GM12864 (cell line): ENCODE measurements at regions not wholly inside any gene's neighbourhood (a gene's known extent, or its start where the extent isn't known, plus 50 kb on each side); places are given as distances from the start of the nearest gene placed in this dataset.

ENCODE experiments used
- DNase-seq: peaks from one replicate; pipeline ENCODE4 v3.0.0-alpha.2; 2011; ENCODE audit warnings: low read depth
- H3K4me3 ChIP-seq: 2 replicates; pipeline ENCODE4 v1.5.1; 2011; ENCODE audit warnings: mild to moderate bottlenecking, low read depth, low read length, control low read depth
- CTCF ChIP-seq: IDR thresholded peaks from 2 replicates; pipeline ENCODE4 v1.5.1; 2011; ENCODE audit warnings: low read depth, mild to moderate bottlenecking, moderate library complexity, low read length, control low read depth, inconsistent platforms; ENCODE audit errors: missing control alignments

- no peak for DNase-seq
- no peak for TF ChIP-seq CTCF
Observed at GRCh38 chr6:47151232-47151898, 109.2 kb upstream of the ADGRF1 start.

GRCh38 chr6:47149554-47149953 lies 107.4 kb upstream of the ADGRF1 start:
- no peak for TF ChIP-seq CTCF
- H3K4me3 ChIP-seq = no peak overlapping the region
- no peak for DNase-seq

More at GRCh38 chr6:47151232-47151898, 109.2 kb upstream of the ADGRF1 start:
- no peak overlapping the region for H3K4me3 ChIP-seq

GRCh38 chr6:47149066-47149465 lies 106.9 kb upstream of the ADGRF1 start:
- no peak for DNase-seq
- no peak for TF ChIP-seq CTCF
- no peak overlapping the region for H3K4me3 ChIP-seq

- no peak for TF ChIP-seq CTCF
- no peak overlapping the region for H3K4me3 ChIP-seq
Observed at GRCh38 chr6:47147836-47148344, 105.8 kb upstream of the ADGRF1 start.

GRCh38 chr6:47147175-47147727 lies 105.1 kb upstream of the ADGRF1 start:
- no peak overlapping the region for H3K4me3 ChIP-seq
- DNase-seq = no peak
- TF ChIP-seq CTCF = no peak

More at GRCh38 chr6:47147836-47148344, 105.8 kb upstream of the ADGRF1 start:
- DNase-seq = no peak

GRCh38 chr6:47146431-47147174 lies 104.5 kb upstream of the ADGRF1 start:
- H3K4me3 ChIP-seq = no peak overlapping the region
- no peak for TF ChIP-seq CTCF
- no peak for DNase-seq
